Activated B cell treated with CpG ODN at 0.5 μM for 24 hours (primary cell): ENCODE measurements at regions not wholly inside any gene's neighbourhood (a gene's known extent, or its start where the extent isn't known, plus 50 kb on each side); places are given as distances from the start of the nearest gene placed in this dataset.
A peak's percentile ranks its signal among the peaks of the same experiment; 100 is the strongest.

Experiments used
- ATAC-seq: fragments of 200-7000 bp; cut with Tn5 transposase; one replicate; pipeline ENCODE4 v1.10.0; 2021; ENCODE audit warnings: low read depth, mild to moderate bottlenecking, moderate library complexity
- CTCF ChIA-PET: fragments of 350-600 bp; sonication (Branson Sonifier 250); formaldehyde crosslinking; loops from one replicate; lab custom pipeline; 2021; ENCODE audit warnings: antibody characterized with exemption; lab: Charles Lee
- POLR2A ChIA-PET: fragments of 350-600 bp; sonication (Branson Sonifier 250); formaldehyde crosslinking; loops from one replicate; lab custom pipeline; 2021; ENCODE audit warnings: antibody characterized with exemption; lab: Charles Lee
- DNase-seq: peaks from one replicate; pipeline ENCODE4 v3.0.0; 2022
- H3K27ac Mint-ChIP-seq: one replicate; pipeline ENCODE4 v1.8.0; 2020; ENCODE audit warnings: mixed read lengths
- H3K27me3 Mint-ChIP-seq: one replicate; pipeline ENCODE4 v1.8.0; 2021; ENCODE audit warnings: mixed read lengths
- H3K36me3 Mint-ChIP-seq: one replicate; pipeline ENCODE4 v1.8.0; 2021; ENCODE audit warnings: low read depth, mixed read lengths
- H3K4me1 Mint-ChIP-seq: one replicate; pipeline ENCODE4 v1.8.0; 2021; ENCODE audit warnings: mixed read lengths
- H3K4me3 Mint-ChIP-seq: one replicate; pipeline ENCODE4 v1.8.0; 2020; ENCODE audit warnings: mild to moderate bottlenecking, mixed read lengths
- H3K9me3 Mint-ChIP-seq: one replicate; pipeline ENCODE4 v1.8.0; 2020; ENCODE audit warnings: mixed read lengths
- CTCF ChIP-seq: fragments of 200-600 bp; IDR thresholded peaks from one replicate; pipeline ENCODE4 v1.8.0; 2022; ENCODE audit warnings: antibody characterized with exemption, mild to moderate bottlenecking
- intact Hi-C: fragments of 100-400 bp; cut with micrococcal nuclease; formaldehyde crosslinking; loops from one replicate; pipeline ENCODE4 v1.15.1; 2024

DNA sequence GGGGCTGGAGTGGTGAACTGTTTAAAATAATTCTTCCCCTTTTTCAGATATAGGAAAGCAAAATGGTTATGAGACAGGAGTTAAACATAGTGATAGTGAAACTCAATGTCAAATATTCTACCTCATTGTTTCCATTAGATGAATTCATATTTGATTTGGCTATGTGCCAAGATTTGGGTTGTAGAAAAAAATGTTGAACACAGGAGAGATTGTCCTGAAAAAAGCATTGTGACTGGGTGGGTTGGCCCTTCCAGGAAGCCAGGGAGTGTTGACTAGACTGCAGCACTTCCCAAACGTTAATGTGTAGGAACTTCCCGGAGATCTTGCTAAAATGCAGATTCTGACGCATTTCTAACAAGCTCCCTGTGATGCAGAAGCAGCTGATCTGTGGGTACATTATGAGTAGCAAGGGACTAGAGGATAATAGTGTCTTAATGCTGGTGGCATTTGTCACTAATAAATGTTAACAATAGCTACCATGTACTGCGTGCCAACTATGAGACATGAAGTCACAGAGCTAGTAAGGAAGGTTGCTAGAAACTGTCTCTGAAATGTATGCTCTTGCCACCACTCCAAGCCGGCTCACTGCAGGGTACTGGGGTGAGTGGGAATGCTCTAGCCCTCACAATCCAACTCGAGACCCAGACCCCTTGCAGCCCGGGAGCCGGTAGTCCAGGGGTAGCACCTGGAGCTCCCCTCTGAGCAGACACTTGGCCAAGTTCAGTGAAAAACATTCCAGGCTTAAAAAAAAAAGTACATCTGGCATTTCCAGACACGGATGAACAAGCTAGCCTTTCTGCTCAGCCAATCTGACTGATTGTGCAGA is 120.6 kb downstream of the CD47 start:
- ChIA-PET CTCF (interaction anchor here (0.7 kb wide), 1 partner anchor 13 kb away, joined by 3 read pairs; no protein-coding TSS in a partner anchor), POLR2A (interaction anchor here (0.6 kb wide), 2 partner anchors 130 to 1111 kb away, joined by 7 to 9 read pairs; no protein-coding TSS in a partner anchor)
- no peak for TF ChIP-seq CTCF
- Mint-ChIP-seq H3K4me1 (peaks cover 6% of the 10 kb centered on the region), H3K36me3 (no peaks in the 10 kb centered on the region), H3K9me3 (no peaks in the 10 kb centered on the region), H3K4me3 (no peak overlapping the region), H3K27ac (no peak overlapping the region), H3K27me3 (no peaks in the 10 kb centered on the region)
- ATAC-seq (peak; percentile 37), DNase-seq (no peak)
- intact Hi-C loops, result no loop called here

DNA sequence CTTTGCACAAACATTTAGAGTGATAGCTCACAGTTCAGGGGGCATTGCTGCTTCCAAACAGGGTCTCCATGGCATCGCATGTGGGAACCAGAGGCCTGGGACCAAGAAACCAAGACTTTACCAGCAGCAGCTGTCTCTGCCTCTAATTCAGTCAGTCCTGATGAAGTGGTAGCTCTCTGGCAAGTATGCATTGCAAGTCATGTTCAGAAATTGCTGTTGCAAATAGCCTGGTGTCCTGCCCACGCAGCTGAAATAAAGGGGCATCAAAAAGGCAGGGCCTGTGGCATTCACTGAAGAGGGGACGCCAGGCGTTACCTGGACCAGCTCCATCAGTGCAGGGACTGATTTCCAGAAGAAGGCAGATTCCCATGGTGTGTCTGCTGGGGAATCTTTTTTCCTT is 121.3 kb downstream of the CD47 start:
- Mint-ChIP-seq H3K36me3 (no peaks in the 10 kb centered on the region), H3K4me3 (no peak overlapping the region), H3K27ac (no peak overlapping the region), H3K4me1 (peaks cover 6% of the 10 kb centered on the region), H3K9me3 (no peaks in the 10 kb centered on the region), H3K27me3 (no peaks in the 10 kb centered on the region)
- ChIA-PET CTCF (no interaction called here), POLR2A (no interaction called here)
- intact Hi-C loops, result no loop called here
- DNase-seq (no peak), ATAC-seq (no peak)
- no peak for TF ChIP-seq CTCF

- ChIA-PET CTCF (no interaction called here), POLR2A (interaction anchor here (0.6 kb wide), 1 partner anchor 44 kb away, joined by 5 read pairs; no protein-coding TSS in a partner anchor)
- Mint-ChIP-seq H3K36me3 (no peaks in the 10 kb centered on the region), H3K9me3 (no peaks in the 10 kb centered on the region), H3K4me1 (peaks cover 6% of the 10 kb centered on the region), H3K27ac (no peak overlapping the region), H3K4me3 (no peak overlapping the region), H3K27me3 (no peaks in the 10 kb centered on the region)
- ATAC-seq (no peak), DNase-seq (no peak)
- no peak for TF ChIP-seq CTCF
- intact Hi-C loops, result no loop called here
These were observed 124.6 kb downstream of the CD47 start for GRCh38 chr3:107966276-107966675.

- no peak for TF ChIP-seq CTCF
- H3K4me3 Mint-ChIP-seq, result no peak overlapping the region
- DNase-seq (no peak), ATAC-seq (no peak)
- H3K27ac Mint-ChIP-seq, result no peak overlapping the region
- no peaks in the 10 kb centered on the region for H3K36me3 Mint-ChIP-seq
- POLR2A ChIA-PET, result no interaction called here
- H3K4me1 Mint-ChIP-seq, result peaks cover 5% of the 10 kb centered on the region
- H3K27me3 Mint-ChIP-seq, result no peaks in the 10 kb centered on the region
- CTCF ChIA-PET, result no interaction called here
- intact Hi-C loops, result no loop called here
- no peaks in the 10 kb centered on the region for H3K9me3 Mint-ChIP-seq
These were observed 125.6 kb downstream of the CD47 start for GRCh38 chr3:107965136-107965655.

GRCh38 chr3:107963581-107963980 is 127.2 kb downstream of the CD47 start:
- Mint-ChIP-seq H3K4me3 (no peak overlapping the region), H3K4me1 (no peaks in the 10 kb centered on the region), H3K9me3 (no peaks in the 10 kb centered on the region), H3K36me3 (no peaks in the 10 kb centered on the region), H3K27me3 (no peaks in the 10 kb centered on the region), H3K27ac (no peak overlapping the region)
- no peak for DNase-seq
- TF ChIP-seq CTCF, result no peak
- ChIA-PET CTCF (no interaction called here), POLR2A (interaction anchor here (0.6 kb wide), 1 partner anchor 99 kb away, joined by 3 read pairs; no protein-coding TSS in a partner anchor)
- intact Hi-C loops, result no loop called here
- ATAC-seq, result no peak
